AG04450 (cell line): ENCODE measurements at regions not wholly inside any gene's neighbourhood (a gene's known extent, or its start where the extent isn't known, plus 50 kb on each side); places are given as distances from the start of the nearest gene placed in this dataset.

Experiments used
- CTCF ChIA-PET: fragments of 300-600, 350-600 bp; formaldehyde crosslinking; extraction: SDS; loops from one replicate; lab custom pipeline; 2022; ENCODE audit warnings: antibody characterized with exemption, inconsistent platforms; lab: Charles Lee
- POLR2A ChIA-PET: fragments of 350-600 bp; formaldehyde crosslinking; extraction: SDS; loops from one replicate; lab custom pipeline; 2021; ENCODE audit warnings: antibody characterized with exemption, inconsistent platforms; lab: Yijun Ruan, JAX
- DNase-seq: peaks from one replicate; pipeline ENCODE4 v3.0.0-alpha.2; 2011; ENCODE audit warnings: low read depth, low spot score
- H3K27ac ChIP-seq: one replicate; pipeline ENCODE4 v1.5.1; 2012; ENCODE audit warnings: low read depth, low read length, control low read depth
- H3K27me3 ChIP-seq: one replicate; pipeline ENCODE4 v1.6.0; 2012; ENCODE audit warnings: low read length; ENCODE audit not compliant: control insufficient read depth, insufficient read depth
- H3K4me3 ChIP-seq: 2 replicates; pipeline ENCODE4 v1.5.1; 2011; ENCODE audit warnings: mild to moderate bottlenecking, low read depth, low read length, control low read depth
- H3K9me3 ChIP-seq: 2 replicates; pipeline ENCODE4 v1.5.1; 2012; ENCODE audit warnings: low read length; ENCODE audit not compliant: control insufficient read depth, insufficient read depth
- CTCF ChIP-seq: IDR thresholded peaks from 2 replicates; pipeline ENCODE4 v1.5.1; 2011; ENCODE audit warnings: low read depth, low read length, control low read depth, inconsistent platforms

- H3K27me3 ChIP-seq = peaks cover 4% of the 10 kb centered on the region
- DNase-seq = no peak
- H3K27ac ChIP-seq = no peak overlapping the region
- no peaks in the 10 kb centered on the region; the same call in 1 of the 2 replicates for H3K9me3 ChIP-seq
- POLR2A ChIA-PET = no interaction called here
- no peak overlapping the region for H3K4me3 ChIP-seq
- no peak for TF ChIP-seq CTCF
- CTCF ChIA-PET = interaction anchor here (0.6 to 1.5 kb wide), 3 partner anchors 11 to 1138 kb away, joined by 3 to 6 read pairs (median 5); no protein-coding TSS in a partner anchor
Observed at GRCh38 chr4:111652236-111652635, 493.0 kb upstream of the FAM241A start.

- Histone ChIP-seq H3K4me3 (no peak overlapping the region), H3K27ac (no peak overlapping the region), H3K9me3 (no peaks in the 10 kb centered on the region; the same call in 1 of the 2 replicates), H3K27me3 (peaks cover 4% of the 10 kb centered on the region)
- DNase-seq = no peak
- no peak for TF ChIP-seq CTCF
- ChIA-PET POLR2A (no interaction called here), CTCF (no interaction called here)
Observed at GRCh38 chr4:111652986-111653385, 492.3 kb upstream of the FAM241A start.

- ChIA-PET CTCF (no interaction called here), POLR2A (no interaction called here)
- no peak for DNase-seq
- TF ChIP-seq CTCF = no peak
- Histone ChIP-seq H3K9me3 (no peaks in the 10 kb centered on the region), H3K27me3 (no peaks in the 10 kb centered on the region), H3K4me3 (no peak overlapping the region), H3K27ac (no peak overlapping the region)
Observed at GRCh38 chr4:111662496-111662895, 482.8 kb upstream of the FAM241A start.

GRCh38 chr4:111664308-111664945, 480.8 kb upstream of the FAM241A start:
- TF ChIP-seq CTCF = no peak
- POLR2A ChIA-PET = no interaction called here
- H3K27me3 ChIP-seq = no peaks in the 10 kb centered on the region
- H3K9me3 ChIP-seq = no peaks in the 10 kb centered on the region
- H3K27ac ChIP-seq = no peak overlapping the region
- CTCF ChIA-PET = no interaction called here
- H3K4me3 ChIP-seq = no peak overlapping the region
- DNase-seq = no peak

- CTCF ChIA-PET = interaction anchor here (0.7 kb wide), 1 partner anchor 187 kb away, joined by 3 read pairs; no protein-coding TSS in a partner anchor
- H3K9me3 ChIP-seq = no peaks in the 10 kb centered on the region
- no peak for DNase-seq
- no peak for TF ChIP-seq CTCF
- POLR2A ChIA-PET = no interaction called here
- H3K4me3 ChIP-seq = no peak overlapping the region
- H3K27me3 ChIP-seq = no peaks in the 10 kb centered on the region
- H3K27ac ChIP-seq = no peak overlapping the region
Observed at GRCh38 chr4:111666826-111667360, 478.4 kb upstream of the FAM241A start.
